MG63 (cell line): ENCODE measurements at regions not wholly inside any gene's neighbourhood (a gene's known extent, or its start where the extent isn't known, plus 50 kb on each side); places are given as distances from the start of the nearest gene placed in this dataset.
"Not testable (repeated sequence)": the region's sequence is repeated elsewhere in the genome, so short reads cannot be mapped to it uniquely, and the experiment has no call there.

Experiments used
- DNase-seq: peaks from one replicate; pipeline ENCODE4 v3.0.0-alpha.2; 2020
- H3K27me3 ChIP-seq: fragments of 250-450 bp; sonication (Bioruptor Pico); 2 replicates; pipeline ENCODE4 v1.5.1; 2020; ENCODE audit warnings: mild to moderate bottlenecking, moderate library complexity
- H3K36me3 ChIP-seq: fragments of 250-450 bp; sonication (Bioruptor Pico); 2 replicates; pipeline ENCODE4 v1.5.1; 2020; ENCODE audit warnings: mild to moderate bottlenecking, moderate library complexity
- H3K4me3 ChIP-seq: fragments of 250-450 bp; sonication (Bioruptor Pico); 2 replicates; pipeline ENCODE4 v1.5.1; 2020; ENCODE audit warnings: mild to moderate bottlenecking, moderate library complexity
- H3K9me3 ChIP-seq: fragments of 250-450 bp; sonication (Bioruptor Pico); 2 replicates; pipeline ENCODE4 v1.5.1; 2020; ENCODE audit warnings: mild to moderate bottlenecking, moderate library complexity

DNA sequence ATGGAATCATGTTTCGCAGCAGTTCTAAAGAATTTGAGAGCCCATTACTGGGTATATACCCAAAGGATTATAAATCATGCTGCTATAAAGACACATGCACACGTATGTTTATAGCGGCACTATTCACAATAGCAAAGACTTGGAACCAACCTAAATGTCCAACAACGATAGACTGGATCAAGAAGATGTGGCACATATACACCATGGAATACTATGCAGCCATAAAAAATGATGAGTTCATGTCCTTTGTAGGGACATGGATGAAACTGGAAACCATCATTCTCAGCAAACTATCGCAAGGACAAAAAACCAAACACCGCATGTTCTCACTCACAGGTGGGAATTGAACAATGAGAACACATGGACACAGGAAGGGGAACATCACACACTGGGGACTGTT lies 106.1 kb downstream of the NAV1 start:
- H3K27me3 ChIP-seq, H3K4me3 ChIP-seq, H3K9me3 ChIP-seq, DNase-seq: not testable (repeated sequence)
- H3K36me3 ChIP-seq = peaks cover 43% of the 10 kb centered on the region

DNA sequence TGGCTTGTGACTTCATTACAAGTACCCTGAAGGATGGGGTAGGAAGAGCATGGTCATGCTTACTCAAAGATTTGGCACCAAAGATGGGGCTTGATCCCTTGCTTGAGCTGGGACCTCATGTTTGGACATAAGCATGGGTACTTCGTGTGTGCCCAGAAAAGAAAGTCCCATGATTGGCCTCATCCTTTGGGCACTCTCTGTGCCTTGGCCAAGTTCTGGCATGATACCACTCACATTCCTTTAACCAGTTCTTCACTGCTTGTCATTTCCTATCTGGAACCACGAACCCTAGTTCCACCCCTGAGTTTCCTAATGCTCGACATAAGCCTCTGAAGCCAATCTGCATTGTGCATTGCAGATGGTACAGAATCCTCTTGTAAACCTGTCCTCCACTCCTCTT lies 107.0 kb downstream of the NAV1 start:
- Histone ChIP-seq H3K4me3 (no peak overlapping the region), H3K9me3 (no peaks in the 10 kb centered on the region), H3K36me3 (peaks cover 46% of the 10 kb centered on the region), H3K27me3 (no peaks in the 10 kb centered on the region)
- peak; percentile 49 for DNase-seq

DNA sequence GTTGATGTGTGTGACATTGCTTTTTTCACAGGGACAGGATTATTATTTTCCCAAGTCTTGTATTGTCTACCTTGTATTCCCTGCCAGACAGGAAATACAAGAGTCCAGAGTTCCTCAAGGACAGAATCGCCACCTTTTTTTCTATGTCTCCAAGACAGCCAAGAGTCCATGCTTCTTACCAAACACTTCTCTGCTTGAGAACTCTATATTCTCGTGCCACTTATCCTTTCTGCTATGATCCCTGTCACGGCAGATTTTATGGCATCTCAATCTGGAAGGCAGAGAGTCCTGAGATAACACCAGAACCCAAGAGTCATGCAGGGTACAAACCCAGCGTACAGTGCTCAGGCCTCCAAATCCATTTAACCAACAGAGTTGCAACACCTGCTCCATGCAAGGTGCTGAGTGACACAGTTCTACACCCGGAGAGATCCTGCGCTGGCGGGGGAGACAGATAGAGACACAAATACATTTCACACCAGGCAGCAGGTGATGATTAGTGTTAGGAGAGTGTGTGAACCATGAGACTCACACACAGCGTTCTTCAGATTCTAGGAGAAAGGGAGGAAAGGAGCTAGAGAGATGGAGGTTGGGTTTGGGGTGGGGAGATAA lies 107.6 kb downstream of the NAV1 start:
- DNase-seq = no peak
- H3K27me3 ChIP-seq = no peaks in the 10 kb centered on the region
- H3K9me3 ChIP-seq = no peaks in the 10 kb centered on the region
- peaks cover 46% of the 10 kb centered on the region for H3K36me3 ChIP-seq
- no peak overlapping the region; the same call in 1 of the 2 replicates for H3K4me3 ChIP-seq

DNA sequence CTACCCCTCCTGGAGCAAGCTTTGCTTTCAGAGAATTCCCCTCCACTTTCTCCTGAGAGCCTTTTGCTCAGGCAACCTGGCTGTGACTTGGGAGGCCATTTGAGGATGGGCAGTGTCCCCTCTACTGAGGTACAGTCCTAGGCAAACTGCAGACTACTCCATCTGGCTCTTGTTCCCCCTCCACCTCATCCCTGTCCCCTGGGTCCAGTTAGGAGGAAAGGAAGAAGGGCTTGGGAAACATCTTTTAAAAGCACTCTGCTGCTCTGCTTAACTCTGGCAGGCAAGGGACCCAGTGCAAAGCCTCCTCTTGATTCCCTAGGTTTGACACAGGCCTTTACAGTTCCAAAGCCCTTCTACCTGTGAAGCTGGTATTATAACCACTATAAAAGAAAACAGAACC lies 108.2 kb downstream of the NAV1 start:
- Histone ChIP-seq H3K9me3 (no peaks in the 10 kb centered on the region), H3K36me3 (peaks cover 51% of the 10 kb centered on the region), H3K4me3 (peak overlapping the region; percentile 78), H3K27me3 (no peaks in the 10 kb centered on the region)
- no peak for DNase-seq

DNA sequence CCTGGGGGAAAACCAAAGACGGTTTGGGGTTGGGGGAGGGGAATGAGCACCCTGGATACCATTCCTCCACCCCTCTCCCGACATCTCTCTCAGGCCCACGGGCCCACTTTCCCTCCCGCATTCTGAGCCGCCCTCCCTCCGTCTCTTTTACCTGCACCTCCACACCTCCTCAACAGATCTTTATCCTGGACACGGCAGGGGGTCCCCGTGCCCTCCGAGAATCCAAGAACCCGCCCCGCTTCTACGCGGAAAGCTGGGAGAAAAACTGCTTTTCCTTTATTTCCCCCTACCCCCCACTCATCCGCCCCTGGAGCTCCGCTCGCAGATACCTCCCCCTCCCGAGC lies 108.8 kb downstream of the NAV1 start:
- no peak for DNase-seq
- H3K4me3 ChIP-seq = peak overlapping the region; percentile 78
- H3K36me3 ChIP-seq = peaks cover 57% of the 10 kb centered on the region

DNA sequence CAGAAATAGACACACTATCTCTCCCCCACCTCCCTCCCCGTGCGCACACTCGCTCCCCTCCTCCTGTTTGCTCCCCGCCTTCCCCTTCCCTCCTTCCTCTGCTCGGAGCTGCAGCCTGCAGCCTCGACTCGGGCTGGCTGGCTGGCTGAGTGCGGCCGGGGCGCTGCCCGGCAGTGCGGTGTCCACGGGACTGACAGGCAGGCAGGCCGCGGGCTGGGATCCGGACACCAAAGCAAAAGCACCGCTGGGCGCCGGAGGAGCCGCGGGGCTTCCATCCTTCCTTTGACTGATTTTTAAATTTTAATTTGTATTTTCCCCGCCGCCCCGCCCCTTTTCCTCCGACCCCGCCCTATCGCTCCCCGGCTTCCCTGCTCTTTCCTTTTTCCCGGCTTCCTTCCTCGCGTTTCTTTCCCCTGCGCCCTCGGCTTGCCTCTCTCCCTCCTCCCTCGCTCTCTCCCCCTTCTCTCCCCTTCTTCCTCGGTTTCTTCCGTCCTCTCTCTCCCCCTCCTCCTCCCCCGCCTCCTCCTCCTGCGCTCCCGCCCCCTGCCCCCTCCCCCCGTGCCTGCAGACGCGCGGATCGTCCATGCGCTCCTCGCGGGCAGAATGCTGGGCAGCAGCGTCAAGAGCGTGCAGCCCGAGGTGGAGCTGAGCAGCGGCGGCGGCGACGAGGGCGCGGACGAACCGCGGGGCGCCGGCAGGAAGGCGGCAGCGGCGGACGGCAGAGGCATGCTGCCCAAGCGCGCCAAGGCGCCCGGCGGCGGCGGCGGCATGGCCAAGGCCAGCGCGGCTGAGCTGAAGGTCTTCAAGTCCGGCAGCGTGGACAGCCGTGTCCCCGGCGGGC lies 109.4 kb downstream of the NAV1 start:
- H3K4me3 ChIP-seq = peak overlapping the region; percentile 78
- peak; percentile 84 for DNase-seq
- peaks cover 63% of the 10 kb centered on the region for H3K36me3 ChIP-seq
- no peaks in the 10 kb centered on the region for H3K9me3 ChIP-seq
- no peaks in the 10 kb centered on the region for H3K27me3 ChIP-seq

More for the DNA sequence above, 108.8 kb downstream of the NAV1 start:
- Histone ChIP-seq H3K27me3 (no peaks in the 10 kb centered on the region), H3K9me3 (no peaks in the 10 kb centered on the region)

DNA sequence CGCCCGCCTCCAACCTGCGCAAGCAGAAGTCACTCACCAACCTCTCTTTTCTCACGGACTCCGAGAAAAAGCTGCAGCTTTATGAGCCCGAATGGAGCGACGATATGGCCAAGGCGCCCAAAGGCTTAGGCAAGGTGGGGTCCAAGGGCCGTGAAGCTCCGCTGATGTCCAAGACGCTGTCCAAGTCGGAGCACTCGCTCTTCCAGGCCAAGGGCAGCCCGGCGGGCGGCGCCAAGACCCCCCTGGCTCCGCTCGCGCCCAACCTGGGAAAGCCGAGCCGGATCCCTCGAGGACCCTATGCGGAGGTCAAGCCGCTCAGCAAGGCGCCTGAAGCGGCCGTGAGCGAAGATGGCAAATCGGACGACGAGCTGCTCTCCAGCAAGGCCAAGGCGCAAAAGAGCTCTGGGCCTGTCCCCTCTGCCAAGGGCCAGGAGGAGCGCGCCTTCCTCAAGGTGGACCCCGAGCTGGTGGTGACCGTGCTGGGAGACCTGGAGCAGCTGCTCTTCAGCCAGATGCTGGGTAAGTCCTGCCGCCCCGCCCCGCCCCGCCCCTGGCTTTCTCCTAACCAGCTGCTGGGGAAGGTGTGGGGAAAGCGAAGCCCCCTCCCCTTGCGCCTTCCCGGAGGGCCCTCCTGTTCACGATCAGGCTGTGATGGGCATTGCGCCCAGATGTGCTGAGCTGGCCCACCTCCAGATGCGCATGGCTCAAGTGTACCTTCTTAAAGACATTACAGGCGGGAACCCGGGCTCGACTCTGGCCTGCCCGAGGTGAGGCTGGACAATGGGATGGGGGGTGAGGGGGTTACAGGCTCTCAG lies 110.2 kb downstream of the NAV1 start:
- Histone ChIP-seq H3K9me3 (no peaks in the 10 kb centered on the region), H3K4me3 (peak overlapping the region; percentile 78), H3K36me3 (peaks cover 63% of the 10 kb centered on the region), H3K27me3 (no peaks in the 10 kb centered on the region)
- peak; percentile 83 for DNase-seq

DNA sequence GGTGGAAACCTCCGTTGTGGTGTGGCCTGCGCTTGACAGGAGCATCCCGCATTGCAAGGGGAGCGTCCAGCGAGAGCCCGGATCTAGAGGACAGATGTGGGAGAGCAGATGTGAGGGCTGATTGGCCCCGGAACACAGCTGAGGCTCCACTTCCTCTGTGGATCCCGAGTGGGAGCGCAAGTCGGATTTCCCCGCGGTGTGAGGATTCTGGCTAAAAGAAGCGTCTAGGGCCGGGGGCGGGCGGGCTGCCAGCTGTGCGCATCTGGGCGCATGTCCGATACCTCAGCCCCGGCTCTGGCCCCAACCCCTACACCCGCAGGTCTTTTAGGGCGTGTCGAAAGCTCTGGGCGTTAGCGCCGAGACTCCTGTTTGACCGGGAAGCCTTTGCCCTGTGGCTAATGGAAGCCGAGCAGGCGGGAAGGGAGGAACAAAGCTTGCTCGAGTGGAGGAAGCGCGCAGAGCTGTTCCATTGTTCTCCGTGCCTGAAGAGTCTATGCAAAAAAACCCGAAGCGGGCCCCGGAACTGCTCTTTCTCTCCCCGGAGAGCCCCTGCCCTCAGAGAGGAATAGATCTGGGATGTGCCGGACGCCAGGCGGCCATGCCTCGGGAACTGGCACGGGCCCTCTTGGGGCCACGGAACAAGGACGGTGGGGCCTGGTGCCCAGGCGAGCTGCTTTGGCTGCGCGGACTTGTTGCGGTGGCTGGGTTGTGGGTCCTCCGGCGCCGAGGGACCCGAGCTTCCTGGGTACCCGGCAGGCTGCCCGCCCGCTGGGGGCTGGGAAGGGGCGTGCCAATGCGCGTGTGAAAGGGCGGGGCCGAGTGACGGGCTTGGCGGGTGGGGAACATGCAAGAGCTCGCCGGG lies 111.1 kb downstream of the NAV1 start:
- peak; percentile 91 for DNase-seq
- peaks cover 55% of the 10 kb centered on the region for H3K36me3 ChIP-seq
- H3K4me3 ChIP-seq = peak overlapping the region; percentile 78
- H3K9me3 ChIP-seq = no peaks in the 10 kb centered on the region
- no peaks in the 10 kb centered on the region for H3K27me3 ChIP-seq

DNA sequence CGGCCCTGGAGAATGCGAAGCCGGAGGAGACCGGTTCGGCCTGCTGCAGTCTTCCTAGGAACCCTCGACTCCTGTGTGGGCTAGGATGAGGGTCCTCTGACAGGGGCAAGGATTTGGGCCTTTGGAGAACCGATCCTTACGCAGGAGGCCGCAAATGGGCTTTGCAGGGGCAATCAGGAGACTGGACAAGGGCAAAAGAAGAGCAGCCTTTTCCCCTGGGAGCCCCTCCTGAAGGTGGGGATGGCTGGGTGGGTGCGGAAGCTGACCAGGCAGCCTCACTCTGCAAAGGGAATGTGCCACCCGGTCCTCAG lies 111.7 kb downstream of the NAV1 start:
- Histone ChIP-seq H3K27me3 (no peaks in the 10 kb centered on the region), H3K36me3 (peaks cover 59% of the 10 kb centered on the region), H3K9me3 (no peaks in the 10 kb centered on the region), H3K4me3 (peak overlapping the region; percentile 78)
- no peak for DNase-seq

DNA sequence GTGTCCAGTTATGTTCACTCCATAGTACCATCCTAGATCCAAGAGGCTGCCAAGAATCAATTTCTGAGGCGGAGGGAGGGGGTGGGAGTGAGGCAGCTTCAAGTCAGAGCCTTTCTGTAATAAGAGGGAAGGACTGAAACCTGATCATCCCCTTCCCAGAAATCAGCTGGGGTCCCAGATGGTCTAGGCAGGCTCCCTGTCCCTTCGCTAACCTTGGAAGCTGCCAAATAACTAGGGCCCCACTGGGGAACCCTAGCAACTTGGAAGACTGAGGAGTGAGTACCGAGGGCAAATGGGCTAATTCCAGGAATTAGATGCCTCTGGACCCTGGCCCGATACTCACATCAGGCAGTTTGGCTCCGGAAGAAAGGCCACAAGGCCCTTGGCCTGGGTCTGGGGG lies 113.3 kb downstream of the NAV1 start:
- Histone ChIP-seq H3K36me3 (peaks cover 62% of the 10 kb centered on the region), H3K9me3 (no peaks in the 10 kb centered on the region), H3K4me3 (no peak overlapping the region; the same call in 1 of the 2 replicates), H3K27me3 (no peaks in the 10 kb centered on the region)
- no peak for DNase-seq

DNA sequence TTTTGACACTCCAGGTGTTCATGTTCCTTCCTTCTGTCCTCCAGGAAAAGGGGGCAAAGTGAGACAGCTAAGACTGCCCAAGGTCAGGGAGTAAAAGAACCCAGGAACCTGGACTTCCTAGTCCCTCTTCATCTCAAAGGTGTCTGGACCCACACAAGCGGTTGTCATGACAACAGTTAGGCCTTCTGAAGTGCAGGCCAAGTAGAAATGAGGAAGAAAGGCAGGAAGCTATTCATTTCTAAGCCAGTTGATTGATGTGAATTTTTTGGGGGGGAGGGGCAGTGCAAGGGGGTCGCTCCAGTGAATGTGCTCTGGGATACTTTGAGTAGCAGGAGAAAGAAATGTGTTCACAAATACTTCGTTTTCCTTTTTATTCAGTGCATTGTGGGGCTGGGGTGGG lies 114.3 kb downstream of the NAV1 start:
- H3K36me3 ChIP-seq = peaks cover 73% of the 10 kb centered on the region
- DNase-seq = no peak
- H3K9me3 ChIP-seq = no peaks in the 10 kb centered on the region
- no peak overlapping the region for H3K4me3 ChIP-seq
- no peaks in the 10 kb centered on the region for H3K27me3 ChIP-seq

DNA sequence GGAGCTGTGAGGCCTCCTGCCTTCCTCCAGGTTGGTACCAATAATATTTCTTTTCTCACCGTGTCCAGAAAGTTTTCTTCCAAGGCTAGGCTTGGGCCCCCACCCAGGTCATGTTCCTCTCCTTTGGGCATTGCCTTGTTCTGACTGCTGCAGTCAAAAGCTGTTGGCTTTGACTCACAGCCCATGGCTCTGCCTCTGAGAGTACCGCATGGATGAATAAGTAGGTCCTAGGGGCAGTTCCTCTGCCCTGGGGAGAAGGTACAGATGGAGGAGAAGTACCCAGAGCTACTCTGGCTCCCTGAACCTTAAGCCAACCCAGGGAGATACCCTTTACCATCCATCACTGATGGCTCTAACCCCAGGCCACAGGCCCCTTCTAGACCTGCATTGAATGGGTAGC lies 115.0 kb downstream of the NAV1 start:
- DNase-seq = no peak
- Histone ChIP-seq H3K4me3 (no peak overlapping the region), H3K27me3 (no peaks in the 10 kb centered on the region), H3K36me3 (peaks cover 76% of the 10 kb centered on the region), H3K9me3 (no peaks in the 10 kb centered on the region)

DNA sequence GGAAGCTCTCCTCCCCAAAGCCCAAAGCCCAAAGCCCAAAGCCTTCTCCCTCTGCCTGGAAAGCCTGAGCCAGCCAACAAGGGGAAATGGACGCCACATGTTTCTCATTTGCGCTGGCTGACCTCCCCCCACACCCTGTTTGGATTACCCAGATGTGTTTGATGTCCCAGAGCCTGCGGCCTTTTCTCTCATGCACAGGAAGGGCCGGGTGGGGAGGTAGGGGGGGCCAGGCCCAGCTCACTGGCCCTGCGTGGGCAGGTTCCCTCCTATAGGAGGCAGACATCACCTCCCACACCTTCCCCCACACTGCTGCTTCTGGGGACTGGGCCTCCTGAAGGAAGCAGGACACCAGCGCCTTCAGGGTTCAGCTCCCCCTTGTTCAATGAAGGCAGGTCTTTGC lies 116.3 kb downstream of the NAV1 start:
- no peak overlapping the region for H3K4me3 ChIP-seq
- H3K36me3 ChIP-seq = peaks cover 78% of the 10 kb centered on the region
- no peaks in the 10 kb centered on the region for H3K27me3 ChIP-seq
- no peaks in the 10 kb centered on the region for H3K9me3 ChIP-seq
- peak; percentile 85 for DNase-seq

DNA sequence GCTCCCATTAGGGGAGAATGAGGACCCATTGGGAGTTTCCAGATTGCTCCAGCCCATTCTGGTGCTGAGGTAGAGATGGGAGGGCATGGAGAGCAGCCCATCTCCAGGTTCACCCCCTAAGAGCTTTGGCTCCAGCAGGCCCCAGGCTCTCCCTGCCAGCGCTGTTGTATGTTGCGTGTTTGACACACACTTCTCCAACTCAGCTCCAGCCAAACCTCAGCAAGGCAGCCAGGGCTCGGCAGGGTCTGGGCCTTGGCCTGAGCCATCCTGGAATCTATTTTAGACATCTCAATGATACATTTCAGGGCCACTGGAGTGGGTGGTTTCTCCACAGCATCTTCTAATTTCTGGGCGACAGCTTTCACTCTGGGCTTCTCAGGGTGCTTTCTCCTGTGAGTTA lies 117.0 kb downstream of the NAV1 start:
- no peaks in the 10 kb centered on the region for H3K9me3 ChIP-seq
- peak; percentile 83 for DNase-seq
- no peaks in the 10 kb centered on the region for H3K27me3 ChIP-seq
- H3K36me3 ChIP-seq = peaks cover 78% of the 10 kb centered on the region
- H3K4me3 ChIP-seq = no peak overlapping the region

DNA sequence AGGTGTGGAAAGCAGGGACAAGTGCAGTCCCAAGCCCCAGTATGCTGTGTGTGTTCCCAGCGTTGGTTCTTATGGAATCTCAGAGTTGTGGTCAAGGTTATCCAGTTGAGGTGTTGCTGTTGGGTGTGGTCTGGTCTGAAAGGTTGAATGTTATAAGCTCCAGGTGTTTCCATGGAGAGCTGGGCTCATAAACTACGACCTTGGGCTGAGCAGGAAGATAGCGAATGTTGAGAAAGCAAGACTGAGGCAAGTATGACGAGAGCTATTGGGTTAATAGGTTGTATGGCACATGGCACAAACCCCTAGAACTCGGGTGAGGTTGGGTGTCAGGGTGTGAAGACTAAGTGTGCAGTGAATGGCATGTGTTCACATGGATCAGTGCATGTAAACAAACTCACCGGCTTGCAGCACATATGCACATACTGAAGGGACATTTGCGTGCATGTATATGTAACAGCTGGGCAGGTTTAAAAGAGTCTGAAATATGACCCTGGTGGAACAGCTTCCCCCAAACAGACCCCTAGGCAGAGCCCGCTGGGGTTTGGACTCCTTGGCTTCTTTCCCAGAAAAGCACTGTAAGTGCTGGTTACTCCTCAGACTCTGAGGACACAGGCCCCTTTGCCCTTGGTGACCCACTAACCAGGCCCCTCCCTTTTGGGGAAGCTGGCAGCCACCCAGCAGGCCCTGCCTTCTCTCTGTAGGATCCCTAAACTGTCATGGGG lies 117.5 kb downstream of the NAV1 start:
- Histone ChIP-seq H3K27me3 (no peaks in the 10 kb centered on the region), H3K9me3 (no peaks in the 10 kb centered on the region), H3K36me3 (peaks cover 78% of the 10 kb centered on the region), H3K4me3 (no peak overlapping the region)
- no peak for DNase-seq

DNA sequence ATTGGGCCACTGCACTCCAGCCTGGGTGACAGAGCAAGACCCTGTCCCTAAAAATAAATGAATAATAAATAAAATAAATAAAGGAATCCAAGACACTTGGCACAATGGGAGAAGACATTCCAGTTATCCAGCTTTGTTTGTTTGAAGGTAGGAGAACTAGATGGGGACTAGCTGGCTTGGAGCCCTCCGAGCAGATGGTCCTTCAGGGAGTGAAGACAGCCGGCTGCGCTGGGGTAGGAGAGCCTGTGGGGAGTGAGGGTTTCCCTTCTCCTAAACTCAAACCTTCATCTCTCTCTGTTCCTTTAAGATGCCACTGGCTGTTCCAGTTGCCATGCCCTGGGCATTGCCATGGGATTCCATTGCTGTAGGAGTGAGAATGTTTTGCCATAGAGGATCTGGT lies 120.6 kb downstream of the NAV1 start:
- no peak overlapping the region for H3K4me3 ChIP-seq
- no peak for DNase-seq
- no peaks in the 10 kb centered on the region for H3K9me3 ChIP-seq
- no peaks in the 10 kb centered on the region for H3K27me3 ChIP-seq
- peaks cover 78% of the 10 kb centered on the region for H3K36me3 ChIP-seq
